Head of caudate nucleus (tissue), 42 donors: ENCODE measurements at regions not wholly inside any gene's neighbourhood (a gene's known extent, or its start where the extent isn't known, plus 50 kb on each side); places are given as distances from the start of the nearest gene placed in this dataset.

Experiments used
- DNase-seq, 42 donors: peaks; one replicate each; pipeline versions ENCODE4 v3.0.0 to v3.0.0-alpha.2; 2020 to 2021; ENCODE audit warnings: mixed read lengths in 7 of 42
- intact Hi-C: fragments of 100-400 bp; cut with DNase I; formaldehyde crosslinking; loops from one replicate; pipeline ENCODE4 v1.15.0; 2022

DNA sequence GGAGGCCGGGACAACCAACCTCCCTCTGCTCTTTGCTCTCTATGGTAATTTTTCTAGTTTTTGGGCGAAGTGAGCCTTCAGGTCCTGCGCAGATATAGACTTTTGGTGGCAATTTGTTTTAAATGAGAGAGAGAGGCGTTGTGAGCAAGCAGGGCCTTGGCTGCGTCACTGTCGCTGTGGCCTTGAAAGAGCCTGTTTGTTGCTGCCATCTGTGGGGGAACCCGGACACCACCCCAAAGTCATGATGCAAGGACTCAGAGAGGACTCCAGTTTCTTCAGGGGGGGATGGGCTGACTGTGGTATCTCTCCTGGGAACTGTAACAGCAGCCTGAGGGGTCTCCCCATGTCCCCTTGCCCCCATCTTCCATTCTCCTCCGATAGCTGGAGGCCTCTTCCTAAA, 462.7 kb upstream of the SULF2 start:
- peak in 3 of 42 donors; percentile 9 to 46 (median 13) for DNase-seq
- intact Hi-C loops, result no loop called here

DNA sequence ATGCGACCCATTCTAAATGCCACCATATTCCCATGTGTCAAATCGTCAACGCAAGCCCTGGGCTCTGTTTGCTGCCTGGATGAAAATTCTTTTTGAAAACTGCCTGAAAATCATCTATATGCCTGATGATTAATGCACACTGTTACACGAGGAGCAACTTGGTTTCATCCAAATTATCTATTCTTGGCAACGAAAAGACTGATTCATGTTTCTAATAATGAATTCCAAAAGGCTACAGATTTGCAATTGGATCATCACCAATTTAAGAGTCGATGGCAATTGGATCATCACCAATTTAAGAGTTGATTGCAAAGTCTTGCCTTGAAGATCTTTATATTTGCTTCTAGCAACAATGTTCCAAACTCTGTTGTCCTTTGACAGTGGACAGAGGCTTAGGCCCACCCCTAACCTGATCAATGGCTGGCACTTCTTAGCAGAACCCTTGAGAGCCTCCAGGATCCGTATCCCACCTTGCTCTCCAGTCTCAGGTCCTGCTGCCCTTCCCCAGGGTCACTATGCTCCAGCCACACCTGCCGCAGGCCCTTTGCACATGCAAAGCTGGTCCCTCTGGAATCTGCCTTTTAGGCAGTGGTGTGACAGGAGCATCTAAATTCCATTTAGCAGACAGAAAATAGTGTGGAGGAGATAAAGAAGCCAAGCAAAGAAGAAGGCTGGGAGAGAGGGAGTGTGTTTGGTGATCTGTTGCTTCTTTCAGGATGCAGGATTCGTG, 460.9 kb upstream of the SULF2 start:
- peak in 1 of 42 donors; percentile 9 for DNase-seq

DNA sequence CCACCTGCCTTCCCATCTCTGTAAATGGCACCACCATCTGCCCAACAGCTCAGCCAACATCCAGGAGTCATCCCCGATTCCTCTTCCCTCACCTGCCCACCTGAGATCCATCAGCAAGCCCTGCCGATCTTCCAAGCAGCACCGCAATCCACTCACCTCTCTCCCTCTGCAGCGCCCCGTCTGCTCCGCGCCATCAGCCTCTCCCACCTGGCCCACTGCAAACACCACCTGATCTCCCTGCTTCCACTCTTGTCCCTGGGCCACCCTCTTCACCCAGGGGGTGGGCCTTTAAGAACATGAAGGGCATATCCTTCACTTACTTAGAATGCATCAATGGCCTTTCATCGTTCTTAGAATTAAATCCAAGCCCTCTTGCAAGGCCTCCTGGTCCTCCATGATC, 457.3 kb upstream of the SULF2 start:
- intact Hi-C loops, result no loop called here
- DNase-seq, result no peak

More for the DNA sequence above, 460.9 kb upstream of the SULF2 start:
- intact Hi-C loops, result no loop called here

DNA sequence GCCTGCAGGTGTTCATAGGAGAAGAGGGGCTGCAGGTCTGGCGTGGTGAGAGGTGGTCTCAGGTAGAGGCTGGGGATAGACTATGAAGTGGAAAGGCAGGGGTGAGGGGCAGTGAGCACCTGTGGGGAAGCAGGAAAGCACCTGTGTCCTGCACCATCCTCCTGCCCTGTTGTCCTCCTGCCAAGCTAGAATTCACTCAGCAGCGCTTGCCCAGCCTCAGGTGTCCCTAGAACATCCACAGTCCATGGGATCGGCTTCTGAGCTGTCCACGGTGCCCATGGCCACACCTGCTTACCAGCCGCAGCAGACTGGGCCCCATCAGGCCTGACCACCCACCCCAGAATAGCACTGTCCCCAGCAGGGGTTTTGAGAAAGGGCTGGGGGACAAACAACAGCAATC, 456.2 kb upstream of the SULF2 start:
- intact Hi-C loops, result no loop called here
- DNase-seq, result peak in 1 of 42 donors; percentile 2

DNA sequence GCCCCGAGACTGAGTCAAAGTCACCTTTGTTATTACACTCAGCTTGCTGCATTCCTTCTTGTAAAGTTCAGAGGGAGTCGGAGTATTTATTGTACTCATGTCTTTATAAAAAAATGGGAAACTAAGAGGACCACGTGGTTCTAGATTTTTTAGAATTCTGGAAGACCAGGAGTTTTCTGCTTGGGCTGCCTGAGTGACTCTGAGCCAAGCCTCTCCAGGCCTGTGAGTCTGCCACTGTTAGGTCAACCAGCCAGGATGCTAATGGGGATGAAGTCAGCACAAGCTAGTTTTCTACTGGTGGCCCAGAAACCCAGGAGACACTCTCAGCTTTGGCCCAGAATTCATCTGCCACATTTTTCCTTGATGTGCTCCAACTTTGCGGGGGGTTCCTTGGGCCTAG, 453.5 kb upstream of the SULF2 start:
- intact Hi-C loops, result no loop called here
- peak in 5 of 42 donors; percentile 5 to 52 (median 21) for DNase-seq

DNA sequence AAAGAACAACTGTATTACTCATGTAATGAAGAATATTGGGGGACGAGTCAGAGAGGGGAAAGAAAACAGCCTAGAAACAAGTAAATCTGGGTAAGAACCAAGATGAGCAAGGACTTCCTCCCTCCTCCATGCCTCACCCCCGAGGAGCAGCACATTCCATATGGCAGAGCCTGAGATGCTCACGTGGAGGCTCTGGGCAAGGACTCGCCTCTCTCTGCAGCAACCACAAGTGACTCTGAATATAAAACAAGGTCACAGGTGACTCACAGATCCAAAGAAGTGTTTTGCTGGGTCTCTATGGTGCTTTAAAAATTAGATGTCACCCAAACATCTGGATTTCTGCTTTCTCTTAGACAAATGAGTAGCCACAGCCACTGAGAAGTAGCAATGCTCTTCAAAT, 453.0 kb upstream of the SULF2 start:
- DNase-seq, result peak in 1 of 42 donors; percentile 19
- intact Hi-C loops, result no loop called here

DNA sequence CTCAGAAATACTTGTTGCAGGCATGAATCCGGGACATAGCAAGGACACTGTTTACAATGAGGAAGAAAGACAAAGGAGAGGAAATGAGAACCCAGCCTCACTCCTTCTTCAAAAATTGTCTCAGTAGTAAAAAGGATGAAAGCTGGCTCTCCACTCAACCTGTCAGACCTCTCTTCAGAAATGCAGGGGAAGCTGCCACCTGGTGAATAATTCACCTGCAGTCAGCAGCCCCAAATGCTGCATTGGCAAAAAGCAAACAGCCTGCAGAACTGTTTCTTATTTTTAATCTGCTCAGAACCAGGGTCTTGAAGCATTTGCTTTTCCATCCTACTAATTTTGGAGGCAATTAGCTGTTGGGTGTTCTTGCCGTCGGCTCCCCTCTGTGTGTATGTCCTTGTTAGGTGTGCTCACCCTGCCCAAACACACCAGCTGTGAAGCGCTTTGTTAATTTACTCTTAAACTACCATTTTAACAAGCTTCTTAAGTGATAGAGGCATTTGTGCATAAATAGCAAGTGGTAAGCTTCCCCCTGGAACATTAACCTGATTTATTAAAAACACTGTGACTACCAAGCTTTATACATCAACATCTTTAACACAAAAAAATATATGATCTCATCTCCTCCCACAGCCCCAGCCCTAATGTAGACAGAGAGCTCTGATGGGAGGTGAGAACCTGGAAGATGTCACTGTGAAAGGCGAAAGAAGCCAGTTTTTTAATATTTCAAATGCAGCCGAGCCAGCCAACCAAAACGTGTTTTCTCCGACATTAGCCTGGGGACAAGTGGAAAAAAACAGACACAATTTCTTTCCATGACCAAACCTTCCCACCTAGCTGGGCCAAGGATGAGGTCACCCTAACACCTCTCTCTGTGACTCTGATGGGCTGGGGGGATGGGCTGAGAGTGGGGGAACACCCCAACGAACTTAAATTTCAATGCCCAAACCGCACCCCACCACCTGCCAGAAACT, 451.0 kb upstream of the SULF2 start:
- DNase-seq, result peak in 15 of 42 donors; percentile 6 to 68 (median 26)
- intact Hi-C loops, result no loop called here

DNA sequence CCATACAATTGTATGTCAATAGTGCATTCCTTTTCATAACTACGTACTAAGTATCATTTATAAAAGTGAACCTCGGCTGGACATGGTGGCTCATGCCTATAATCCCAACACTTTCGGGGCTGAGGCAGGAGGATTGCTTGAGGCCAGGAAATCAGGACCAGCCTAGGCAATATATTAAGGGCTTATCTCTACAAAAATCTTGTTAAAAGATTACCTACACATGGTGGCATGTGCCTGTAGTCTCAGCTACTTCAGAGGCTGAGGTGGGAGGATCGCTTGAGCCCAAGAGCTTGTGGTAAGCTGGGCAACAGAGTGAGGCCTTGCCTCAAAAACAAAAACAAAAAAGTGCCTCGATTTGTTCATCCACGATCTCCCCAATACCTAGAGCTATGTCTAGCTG, 449.7 kb upstream of the SULF2 start:
- DNase-seq, result no peak
- intact Hi-C loops, result no loop called here

DNA sequence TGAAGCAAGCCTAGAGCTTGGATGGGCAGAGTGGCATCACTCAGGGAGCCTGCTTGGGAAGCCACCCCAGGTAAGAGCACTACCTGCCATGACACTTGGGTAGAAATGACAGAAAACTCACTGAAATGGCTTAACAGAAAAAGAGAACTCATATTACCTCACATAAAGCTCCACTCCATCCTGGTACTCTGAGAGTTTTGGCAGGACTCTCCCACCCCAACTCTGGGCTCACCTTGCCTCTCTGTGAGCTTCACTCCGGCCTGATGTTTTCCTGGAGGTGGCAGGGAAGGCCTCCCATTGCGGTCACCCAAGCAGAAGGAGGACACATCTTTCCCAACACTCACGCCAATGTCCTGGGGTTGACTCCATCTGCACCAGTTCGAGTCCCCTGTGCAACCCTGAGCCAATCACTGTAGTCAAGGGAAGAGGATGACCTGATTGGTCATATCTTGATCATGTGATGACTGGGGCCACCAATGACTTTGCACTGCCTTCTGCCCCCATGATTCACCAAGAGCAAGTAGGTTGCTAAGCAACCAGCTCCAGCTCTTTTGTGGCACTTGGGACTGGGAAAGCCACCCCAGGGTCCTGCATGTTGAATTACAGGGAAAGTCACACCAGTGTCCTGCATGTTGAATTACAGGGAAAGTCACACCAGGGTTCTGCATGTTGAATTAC, 446.1 kb upstream of the SULF2 start:
- no peak for DNase-seq
- intact Hi-C loops, result no loop called here

DNA sequence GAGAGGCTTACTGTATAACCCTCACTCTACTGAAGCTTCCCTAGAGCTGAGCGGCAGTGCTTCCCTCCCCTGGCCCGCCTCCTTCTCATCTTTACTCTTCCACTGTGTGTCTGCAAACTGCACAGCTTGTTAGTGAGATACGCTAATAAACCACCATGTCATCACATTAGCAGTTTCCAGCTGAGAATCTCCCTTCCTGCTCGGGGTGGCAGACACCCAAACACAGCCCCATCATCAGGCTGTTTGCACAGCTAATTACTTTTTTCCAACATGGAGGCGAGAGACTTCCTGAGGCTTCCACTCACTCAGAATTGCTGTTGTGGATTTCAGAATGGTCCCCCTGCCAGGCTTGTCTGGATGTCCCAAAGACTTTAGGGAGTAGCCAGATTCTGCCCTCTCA, 444.9 kb upstream of the SULF2 start:
- no peak for DNase-seq
- intact Hi-C loops, result no loop called here

DNA sequence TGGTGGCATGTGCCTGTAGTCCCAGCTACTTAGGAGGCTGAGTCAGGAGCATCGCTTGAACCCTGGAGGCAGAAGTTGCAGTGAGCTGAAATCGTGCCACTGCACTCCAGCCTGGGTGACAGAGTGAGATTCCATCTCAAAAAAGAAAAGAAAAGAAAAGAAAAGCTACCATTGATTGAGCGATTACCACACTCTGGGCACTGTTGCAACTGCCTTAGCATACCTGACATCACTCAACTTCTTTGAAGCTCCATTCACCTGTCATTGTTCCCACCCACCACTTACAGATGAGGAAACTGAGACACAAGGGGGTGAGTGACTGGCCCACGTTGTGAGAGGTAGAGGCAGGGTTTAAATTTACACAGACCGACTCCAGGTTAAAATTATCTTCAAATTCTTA, 442.1 kb upstream of the SULF2 start:
- DNase-seq, result no peak
- intact Hi-C loops, result no loop called here

DNA sequence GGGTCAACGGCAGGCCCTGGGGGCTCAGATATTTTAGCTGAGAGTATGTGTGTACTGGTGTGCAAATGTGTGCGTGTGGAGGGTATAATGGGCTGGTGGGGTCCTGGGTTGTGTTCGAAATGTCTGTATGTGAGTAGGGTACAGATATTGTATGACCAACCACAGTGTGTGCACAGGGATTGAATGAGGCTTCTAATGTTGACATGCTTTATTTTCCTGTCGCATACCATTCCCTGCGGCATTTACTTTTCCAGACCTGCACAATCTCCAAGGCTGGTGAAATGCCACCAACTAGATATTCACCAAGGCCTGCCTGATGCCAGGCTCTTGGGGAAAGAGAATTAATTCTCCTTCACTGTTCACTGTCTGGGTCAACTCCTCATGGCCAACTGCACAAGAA, 441.4 kb upstream of the SULF2 start:
- no peak for DNase-seq
- intact Hi-C loops, result no loop called here

DNA sequence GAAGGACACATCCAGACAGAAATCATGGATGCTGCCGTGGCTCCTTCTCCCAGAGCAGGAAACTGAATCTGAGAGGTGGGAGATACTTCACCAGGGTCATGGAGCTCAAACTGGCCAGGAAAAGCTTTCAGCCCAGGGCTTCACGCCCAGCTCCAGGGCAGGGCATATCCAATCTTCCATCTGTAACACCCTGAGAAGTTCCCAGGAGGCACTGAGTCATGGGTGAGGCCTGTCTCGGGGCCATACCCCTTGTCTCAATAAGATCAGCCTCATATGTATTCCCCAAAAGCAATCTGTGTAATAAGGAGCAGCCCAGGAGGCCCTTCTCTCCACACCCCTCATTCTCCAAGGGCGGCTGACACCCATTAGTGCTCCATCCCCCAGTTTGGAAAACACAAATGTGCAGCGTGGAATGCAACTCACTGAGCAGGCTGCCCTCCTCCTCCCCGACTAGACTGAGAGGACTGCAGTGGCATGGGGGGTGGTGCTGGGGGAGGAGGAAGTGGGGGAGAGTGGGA, 439.3 kb upstream of the SULF2 start:
- intact Hi-C loops, result no loop called here
- no peak for DNase-seq

DNA sequence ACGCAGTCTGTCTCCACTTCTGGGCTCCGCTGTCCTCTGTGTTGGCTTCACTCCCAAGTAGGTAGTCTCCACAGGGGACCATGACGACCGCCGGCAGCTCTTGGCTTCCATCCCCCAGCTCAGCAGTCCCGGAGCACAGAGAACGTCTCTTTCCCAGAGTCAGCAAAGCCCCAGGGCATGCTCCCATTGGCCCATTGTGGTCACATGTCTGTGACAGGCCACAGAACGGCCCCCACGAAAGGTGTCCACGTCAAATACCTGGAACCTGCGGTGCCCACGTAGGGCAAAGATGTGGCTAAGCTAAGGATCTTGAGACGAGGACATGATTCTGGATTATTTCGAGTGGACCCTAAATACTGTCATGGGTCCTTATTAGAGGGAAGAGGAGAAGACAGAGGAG, 438.4 kb upstream of the SULF2 start:
- intact Hi-C loops, result no loop called here
- peak in 2 of 42 donors; percentile 26 to 28 for DNase-seq

DNA sequence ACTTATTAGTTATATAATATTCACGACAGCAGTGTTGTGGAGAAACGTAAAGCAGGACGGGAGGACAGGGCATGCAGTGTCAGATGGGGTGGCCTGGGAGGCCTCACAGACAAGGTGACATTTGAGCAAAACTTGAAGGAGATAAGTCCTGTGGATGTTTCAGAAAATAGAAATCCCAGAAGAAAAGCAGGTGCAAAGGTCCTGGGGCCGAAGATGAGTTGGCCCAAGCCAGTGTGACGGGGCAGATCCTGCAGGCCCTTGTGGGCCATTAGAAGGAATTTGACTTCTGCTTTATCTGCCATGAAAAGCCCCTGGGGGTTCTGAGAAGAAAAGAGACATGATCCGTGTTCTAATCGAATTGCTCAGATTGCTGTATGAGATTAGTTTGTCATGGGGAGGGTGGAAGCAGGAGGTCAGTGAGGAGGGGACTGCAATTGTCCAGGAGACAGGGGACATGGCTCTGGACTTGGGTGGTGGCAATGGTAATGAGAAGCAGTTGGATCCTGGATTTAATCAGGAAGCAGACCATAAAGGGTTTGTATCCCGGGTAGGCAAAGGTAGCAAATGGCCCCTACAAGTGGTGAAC, 437.4 kb upstream of the SULF2 start:
- no peak for DNase-seq
- intact Hi-C loops, result no loop called here

DNA sequence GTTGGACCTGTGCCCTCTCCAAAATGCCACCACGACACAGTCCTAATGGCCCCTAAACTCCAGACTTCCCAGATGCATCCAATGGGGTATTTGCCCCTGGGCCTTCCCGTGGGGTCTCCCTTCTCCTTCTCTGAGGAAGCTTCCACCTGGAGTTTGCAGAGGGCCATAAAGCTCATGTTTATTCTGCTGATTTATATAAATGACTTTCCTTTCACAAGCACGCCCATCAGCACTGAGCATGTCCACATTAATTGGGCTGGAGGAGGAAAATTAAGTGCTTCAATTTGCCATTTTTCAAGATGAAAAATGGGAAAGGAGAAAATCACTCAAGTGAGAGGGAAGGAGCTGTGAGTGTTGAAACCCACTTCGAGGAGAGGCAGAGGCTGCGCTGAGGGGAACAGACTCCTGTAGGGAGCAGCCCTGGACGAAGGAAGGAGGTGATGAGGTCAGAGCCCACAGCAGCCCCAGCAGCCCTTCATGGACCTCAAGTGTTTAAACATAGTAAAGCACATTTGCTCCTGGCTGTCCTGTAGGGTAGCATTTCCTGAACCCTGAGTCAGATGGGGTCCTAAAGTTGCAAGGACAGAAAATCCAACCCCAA, 434.9 kb upstream of the SULF2 start:
- no peak for DNase-seq
- intact Hi-C loops, result no loop called here

DNA sequence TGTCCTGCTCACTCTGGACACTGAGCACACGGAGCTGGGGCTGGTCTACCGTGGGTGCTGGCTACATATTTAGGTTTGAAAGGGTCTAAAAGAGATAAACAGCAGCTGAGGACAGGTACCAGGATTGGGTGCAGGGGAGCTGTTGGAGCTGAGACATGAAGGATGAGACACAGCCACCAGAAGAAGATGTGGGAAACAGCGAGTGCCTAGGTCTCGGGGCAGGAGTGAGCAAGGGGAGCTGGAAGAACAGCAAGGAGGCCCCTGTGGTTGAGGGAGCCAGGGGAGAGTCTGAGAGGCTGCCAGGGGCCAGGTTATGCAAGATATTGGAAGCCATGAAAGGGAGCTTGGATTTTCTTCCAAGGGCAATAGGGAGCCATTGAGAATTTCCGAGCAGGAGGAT, 434.0 kb upstream of the SULF2 start:
- intact Hi-C loops, result no loop called here
- DNase-seq, result peak in 1 of 42 donors; percentile 40

DNA sequence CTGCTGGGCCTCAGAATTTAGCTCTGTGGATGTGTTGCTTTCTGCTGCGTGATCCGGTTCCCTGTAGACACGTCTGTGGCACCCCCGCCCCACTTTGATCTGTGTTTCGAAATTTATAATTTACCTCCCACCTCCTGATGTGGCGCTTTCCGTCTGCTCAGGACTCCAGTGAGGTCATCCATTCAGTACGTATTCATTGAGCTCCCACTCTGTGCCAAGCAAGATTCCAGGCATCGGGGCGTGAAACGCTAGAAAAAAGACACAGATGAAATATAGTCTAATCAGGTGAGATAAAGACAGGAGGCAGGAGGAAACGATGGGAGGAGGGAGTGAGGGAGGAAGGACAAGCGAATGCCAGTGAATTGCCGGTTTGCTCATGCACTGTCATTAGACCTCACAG, 431.9 kb upstream of the SULF2 start:
- DNase-seq, result no peak
- intact Hi-C loops, result no loop called here

DNA sequence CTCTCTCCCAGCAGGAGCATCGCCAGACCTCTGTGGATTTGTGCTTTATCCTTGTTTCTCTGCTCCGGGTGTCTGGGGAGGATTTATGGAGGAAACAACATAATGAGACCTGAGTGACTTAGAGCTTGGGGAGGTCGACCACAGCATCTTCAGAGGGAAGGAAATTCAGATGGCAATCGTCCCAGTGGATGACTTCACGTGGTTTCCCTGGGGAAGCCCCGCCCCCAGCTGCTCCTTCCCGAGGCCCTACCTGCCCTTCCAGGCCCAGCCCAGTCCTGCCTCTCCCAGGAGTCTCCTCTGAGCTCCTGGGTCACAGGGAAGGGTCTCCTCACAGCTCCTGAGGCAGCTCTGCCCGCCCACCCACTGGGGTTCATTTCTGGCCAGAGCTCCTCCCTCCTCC, 430.3 kb upstream of the SULF2 start:
- intact Hi-C loops, result no loop called here

More for the DNA sequence above, 430.3 kb upstream of the SULF2 start:
- DNase-seq, result no peak
